ENCODE measurements at regions not wholly inside any gene's neighbourhood (a gene's known extent, or its start where the extent isn't known, plus 50 kb on each side); places are given as distances from the start of the nearest gene placed in this dataset.

GRCh38 chr1:98030483-98030882, 109.6 kb upstream of the DPYD start:
- no peaks in the 10 kb centered on the region for H3K36me3 ChIP-seq
- no peak overlapping the region for H3K4me3 ChIP-seq
- no peak for DNase-seq (ENCODE audit: low spot score in 2 of 2)
- H3K27ac ChIP-seq = no peak overlapping the region
- no peaks in the 10 kb centered on the region for H3K4me1 ChIP-seq
- no peaks in the 10 kb centered on the region for H3K27me3 ChIP-seq
- TF ChIP-seq CTCF (IDR thresholded peaks at IDR 0.05) = no peak
- no peak for TF ChIP-seq POLR2AphosphoS5 (IDR thresholded peaks at IDR 0.05)
- TF ChIP-seq POLR2A (IDR thresholded peaks at IDR 0.05) = no peak
- no peaks in the 10 kb centered on the region for H3K9me3 ChIP-seq
- intact Hi-C loops (cut with DNase I; ENCODE audit: low total_unique reads) = no loop called here

GRCh38 chr1:98028800-98029199, 108.0 kb upstream of the DPYD start:
- Histone ChIP-seq H3K4me1 (no peaks in the 10 kb centered on the region), H3K36me3 (no peaks in the 10 kb centered on the region), H3K9me3 (no peaks in the 10 kb centered on the region), H3K4me3 (no peak overlapping the region), H3K27me3 (no peaks in the 10 kb centered on the region), H3K27ac (no peak overlapping the region)
- intact Hi-C loops (cut with DNase I; ENCODE audit: low total_unique reads) = no loop called here
- DNase-seq (ENCODE audit: low spot score in 2 of 2) = no peak
- TF ChIP-seq CTCF (IDR thresholded peaks at IDR 0.05) (no peak), POLR2AphosphoS5 (IDR thresholded peaks at IDR 0.05) (no peak), POLR2A (IDR thresholded peaks at IDR 0.05) (no peak)

GRCh38 chr1:98027103-98027705, 106.4 kb upstream of the DPYD start:
- TF ChIP-seq CTCF (IDR thresholded peaks at IDR 0.05) (no peak), POLR2A (IDR thresholded peaks at IDR 0.05) (no peak), POLR2AphosphoS5 (IDR thresholded peaks at IDR 0.05) (no peak)
- Histone ChIP-seq H3K4me3 (no peak overlapping the region), H3K9me3 (no peaks in the 10 kb centered on the region), H3K4me1 (no peaks in the 10 kb centered on the region), H3K27ac (no peak overlapping the region), H3K36me3 (no peaks in the 10 kb centered on the region), H3K27me3 (no peaks in the 10 kb centered on the region)
- intact Hi-C loops (cut with DNase I; ENCODE audit: low total_unique reads) = no loop called here
- no peak for DNase-seq (ENCODE audit: low spot score in 2 of 2)

GRCh38 chr1:98025858-98026257, 105.0 kb upstream of the DPYD start:
- Histone ChIP-seq H3K27me3 (no peaks in the 10 kb centered on the region), H3K4me1 (no peaks in the 10 kb centered on the region), H3K36me3 (no peaks in the 10 kb centered on the region), H3K27ac (no peak overlapping the region), H3K4me3 (no peak overlapping the region), H3K9me3 (no peaks in the 10 kb centered on the region)
- intact Hi-C loops (cut with DNase I; ENCODE audit: low total_unique reads) = no loop called here
- TF ChIP-seq POLR2A (IDR thresholded peaks at IDR 0.05) (no peak), POLR2AphosphoS5 (IDR thresholded peaks at IDR 0.05) (no peak), CTCF (IDR thresholded peaks at IDR 0.05) (no peak)
- DNase-seq (ENCODE audit: low spot score in 2 of 2) = no peak

GRCh38 chr1:98021126-98021525, 100.3 kb upstream of the DPYD start:
- no peaks in the 10 kb centered on the region for H3K4me1 ChIP-seq
- no peaks in the 10 kb centered on the region for H3K36me3 ChIP-seq
- no peak for TF ChIP-seq CTCF (IDR thresholded peaks at IDR 0.05)
- no peak for TF ChIP-seq POLR2A (IDR thresholded peaks at IDR 0.05)
- no peak for TF ChIP-seq POLR2AphosphoS5 (IDR thresholded peaks at IDR 0.05)
- no peak for DNase-seq (ENCODE audit: low spot score in 2 of 2)
- H3K9me3 ChIP-seq = no peaks in the 10 kb centered on the region
- H3K4me3 ChIP-seq = no peak overlapping the region
- H3K27ac ChIP-seq = no peak overlapping the region
- intact Hi-C loops (cut with DNase I; ENCODE audit: low total_unique reads) = no loop called here
- H3K27me3 ChIP-seq = no peaks in the 10 kb centered on the region
